K562 (cell line): ENCODE measurements at regions not wholly inside any gene's neighbourhood (a gene's known extent, or its start where the extent isn't known, plus 50 kb on each side); places are given as distances from the start of the nearest gene placed in this dataset.

Experiments
- ATAC-seq: fragments of 200-7000 bp; cut with Tn5 transposase; 3 replicates; pipeline ENCODE4 v1.9.1; 2020; ENCODE audit warnings: moderate library complexity
- BruUV-seq: library from RNA; stranded (reverse); fragments of 400-500 nt; replicated peaks from 2 replicates; lab custom pipeline; 2021; lab: Mats Ljungman, UMichigan
- CTCF ChIA-PET: fragments of 300-600 bp; formaldehyde crosslinking; extraction: SDS; loops from one replicate; lab custom pipeline; 2021; ENCODE audit warnings: low intra/inter-chr PET ratio; lab: Yijun Ruan, JAX
- POLR2A ChIA-PET: fragments of 300-600, 350-650 bp; sonication (Branson Sonifier 250); formaldehyde crosslinking; extraction: SDS; loops from one replicate; lab custom pipeline; 2021; ENCODE audit warnings: antibody characterized with exemption, inconsistent platforms; lab: Yijun Ruan, JAX
- DNase-seq, 4 experiments: peaks; one replicate each; pipeline versions ENCODE4 v3.0.0 to v3.0.0-alpha.2; 2011 to 2018; ENCODE audit warnings: low spot score in 3 of 4, mixed read lengths in 3 of 4; ENCODE audit errors: extremely low read depth in 1 of 4
- FAIRE-seq: peaks from 2 replicates; lab custom pipeline; 2011; peaks lifted over from hg19 to GRCh38; lab: Jason Lieb, UNC
- H2AFZ ChIP-seq: 2 replicates; pipeline ENCODE4 v1.6.0; 2011; ENCODE audit warnings: low read depth, low read length, control low read depth, inconsistent platforms
- H3K27ac ChIP-seq: fragments of 200-600 bp; 3 replicates; pipeline ENCODE4 v1.8.0; 2011; ENCODE audit warnings: low read depth, mild to moderate bottlenecking, control low read depth, inconsistent platforms, low read length, moderate library complexity, mixed read lengths; ENCODE audit errors: extremely low read depth
- H3K27me3 ChIP-seq, 2 experiments: fragments of 300-600 bp in 1 of 2; 2 replicates in 1 of 2; 3 replicates in 1 of 2; pipeline versions ENCODE4 v1.6.0 to v1.8.0; 2011; ENCODE audit warnings: inconsistent platforms in 2 of 2, low read length in 2 of 2, mild to moderate bottlenecking in 1 of 2, mixed read lengths in 1 of 2, moderate library complexity in 1 of 2; ENCODE audit not compliant: control insufficient read depth in 2 of 2, insufficient read depth in 2 of 2
- H3K36me3 ChIP-seq: fragments of 300-600 bp; 3 replicates; pipeline ENCODE4 v1.8.0; 2011; ENCODE audit warnings: mild to moderate bottlenecking, low read length, inconsistent platforms; ENCODE audit not compliant: control insufficient read depth, insufficient read depth
- H3K4me1 ChIP-seq, 2 experiments: fragments of 200-600 bp in 1 of 2; replicated peaks in 1 of 2; 2 replicates in 1 of 2; 3 replicates in 1 of 2; pipeline versions ENCODE4 v1.5.1 to v1.8.0; 2011; ENCODE audit warnings: inconsistent platforms in 2 of 2, low read length in 2 of 2, mild to moderate bottlenecking in 1 of 2, mixed read lengths in 1 of 2, moderate library complexity in 1 of 2; ENCODE audit not compliant: control insufficient read depth in 2 of 2, insufficient read depth in 2 of 2
- H3K4me2 ChIP-seq: 2 replicates; pipeline ENCODE4 v1.6.1; 2011; ENCODE audit warnings: low read length, control low read depth, inconsistent platforms, mixed read lengths; ENCODE audit not compliant: insufficient read depth
- H3K4me3 ChIP-seq: fragments of 200-600 bp; sonication (generic), shearing (Covaris generic); 2 replicates; pipeline ENCODE4 v1.5.1; 2016; ENCODE audit warnings: control low read depth, inconsistent platforms
- H3K79me2 ChIP-seq: fragments of 200-600 bp; 3 replicates; pipeline ENCODE4 v1.8.0; 2011; ENCODE audit warnings: low read length, inconsistent platforms; ENCODE audit not compliant: control insufficient read depth, insufficient read depth
- H3K9ac ChIP-seq, 2 experiments: 2 replicates each; pipeline versions ENCODE4 v1.6.0 to v1.6.1; 2011; ENCODE audit warnings: low read depth in 2 of 2, low read length in 2 of 2, control low read depth in 1 of 2, inconsistent platforms in 1 of 2, mild to moderate bottlenecking in 1 of 2, mixed read lengths in 1 of 2; ENCODE audit not compliant: insufficient read depth in 1 of 2
- H3K9me1 ChIP-seq: one replicate; pipeline ENCODE4 v1.6.0; 2011; ENCODE audit warnings: inconsistent platforms, mild to moderate bottlenecking, low read length, moderate library complexity; ENCODE audit not compliant: control insufficient read depth, insufficient read depth
- H3K9me3 ChIP-seq: replicated peaks from 2 replicates; pipeline ENCODE4 v1.5.1; 2011; ENCODE audit warnings: low read depth, low read length, inconsistent platforms; ENCODE audit not compliant: control insufficient read depth, insufficient read depth
- H4K20me1 ChIP-seq: replicated peaks from 2 replicates; pipeline ENCODE4 v1.6.1; 2011; ENCODE audit warnings: low read length, inconsistent platforms, mixed read lengths; ENCODE audit not compliant: control insufficient read depth, insufficient read depth
- RFX7 ChIP-seq: fragments of 250-450 bp; sonication (Bioruptor Pico); IDR thresholded peaks from 2 replicates; pipeline ENCODE4 v1.5.1; 2021; ENCODE audit warnings: mild to moderate bottlenecking
- SMAD2 ChIP-seq: fragments of 150-350 bp; IDR thresholded peaks from 2 replicates; pipeline ENCODE4 v1.6.1; 2014; ENCODE audit warnings: low read depth, mild to moderate bottlenecking, low read length
- ZNF551 ChIP-seq: fragments of 250-450 bp; sonication (Bioruptor Pico); IDR thresholded peaks from 2 replicates; pipeline ENCODE4 v1.5.0; 2021; ENCODE audit warnings: mild to moderate bottlenecking, moderate library complexity
- ZNF76 ChIP-seq: fragments of 250-450 bp; sonication (Bioruptor Pico); IDR thresholded peaks from 2 replicates; pipeline ENCODE4 v1.4.0; 2020; ENCODE audit warnings: mild to moderate bottlenecking, moderate library complexity, borderline replicate concordance
- WGBS: fragments of 100-300 bp; shearing (Covaris generic); methylation state at CpG from one replicate; pipeline ENCODE4 v1.1.6; 2016; ENCODE audit warnings: low coverage, mixed read lengths; ENCODE audit not compliant: insufficient coverage; ENCODE audit errors: missing lambda C conversion rate; 5-methylcytosine and 5-hydroxymethylcytosine counted together
- in situ Hi-C: fragments of 300-500 bp; cut with MboI; formaldehyde crosslinking; loops from 4 replicates; pipeline ENCODE4 v1.15.0; 2018; ENCODE audit warnings: inconsistent platforms, mixed read lengths
- intact Hi-C: fragments of 100-400 bp; cut with micrococcal nuclease; formaldehyde crosslinking; loops from 2 replicates; pipeline ENCODE4 v1.14.2; 2022
- TF ChIP-seq, protein P1 (sequence below): fragments of 200-800 bp; sonication (Bioruptor generic); IDR thresholded peaks from 2 replicates; pipeline ENCODE4 v1.6.1; 2017; ENCODE audit warnings: missing genetic modification characterization, missing compliant biosample characterization
- TF ChIP-seq, protein P2 (sequence below): fragments of 150-350 bp; IDR thresholded peaks from 2 replicates; pipeline ENCODE4 v1.6.1; 2014; ENCODE audit warnings: low read depth, mild to moderate bottlenecking, low read length, borderline replicate concordance
- TF ChIP-seq, protein P3 (sequence below): sonication (generic); formaldehyde crosslinking; IDR thresholded peaks from 2 replicates; pipeline ENCODE4 v1.8.1; 2023; ENCODE audit warnings: mild to moderate bottlenecking, missing genetic modification reagents

- TF ChIP-seq, protein P1, sequence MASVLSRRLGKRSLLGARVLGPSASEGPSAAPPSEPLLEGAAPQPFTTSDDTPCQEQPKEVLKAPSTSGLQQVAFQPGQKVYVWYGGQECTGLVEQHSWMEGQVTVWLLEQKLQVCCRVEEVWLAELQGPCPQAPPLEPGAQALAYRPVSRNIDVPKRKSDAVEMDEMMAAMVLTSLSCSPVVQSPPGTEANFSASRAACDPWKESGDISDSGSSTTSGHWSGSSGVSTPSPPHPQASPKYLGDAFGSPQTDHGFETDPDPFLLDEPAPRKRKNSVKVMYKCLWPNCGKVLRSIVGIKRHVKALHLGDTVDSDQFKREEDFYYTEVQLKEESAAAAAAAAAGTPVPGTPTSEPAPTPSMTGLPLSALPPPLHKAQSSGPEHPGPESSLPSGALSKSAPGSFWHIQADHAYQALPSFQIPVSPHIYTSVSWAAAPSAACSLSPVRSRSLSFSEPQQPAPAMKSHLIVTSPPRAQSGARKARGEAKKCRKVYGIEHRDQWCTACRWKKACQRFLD (CRISPR knock-in tag): no peak
- no peak for TF ChIP-seq ZNF551
- TF ChIP-seq ZNF76 (CRISPR knock-in tag): no peak
- TF ChIP-seq, protein P2, sequence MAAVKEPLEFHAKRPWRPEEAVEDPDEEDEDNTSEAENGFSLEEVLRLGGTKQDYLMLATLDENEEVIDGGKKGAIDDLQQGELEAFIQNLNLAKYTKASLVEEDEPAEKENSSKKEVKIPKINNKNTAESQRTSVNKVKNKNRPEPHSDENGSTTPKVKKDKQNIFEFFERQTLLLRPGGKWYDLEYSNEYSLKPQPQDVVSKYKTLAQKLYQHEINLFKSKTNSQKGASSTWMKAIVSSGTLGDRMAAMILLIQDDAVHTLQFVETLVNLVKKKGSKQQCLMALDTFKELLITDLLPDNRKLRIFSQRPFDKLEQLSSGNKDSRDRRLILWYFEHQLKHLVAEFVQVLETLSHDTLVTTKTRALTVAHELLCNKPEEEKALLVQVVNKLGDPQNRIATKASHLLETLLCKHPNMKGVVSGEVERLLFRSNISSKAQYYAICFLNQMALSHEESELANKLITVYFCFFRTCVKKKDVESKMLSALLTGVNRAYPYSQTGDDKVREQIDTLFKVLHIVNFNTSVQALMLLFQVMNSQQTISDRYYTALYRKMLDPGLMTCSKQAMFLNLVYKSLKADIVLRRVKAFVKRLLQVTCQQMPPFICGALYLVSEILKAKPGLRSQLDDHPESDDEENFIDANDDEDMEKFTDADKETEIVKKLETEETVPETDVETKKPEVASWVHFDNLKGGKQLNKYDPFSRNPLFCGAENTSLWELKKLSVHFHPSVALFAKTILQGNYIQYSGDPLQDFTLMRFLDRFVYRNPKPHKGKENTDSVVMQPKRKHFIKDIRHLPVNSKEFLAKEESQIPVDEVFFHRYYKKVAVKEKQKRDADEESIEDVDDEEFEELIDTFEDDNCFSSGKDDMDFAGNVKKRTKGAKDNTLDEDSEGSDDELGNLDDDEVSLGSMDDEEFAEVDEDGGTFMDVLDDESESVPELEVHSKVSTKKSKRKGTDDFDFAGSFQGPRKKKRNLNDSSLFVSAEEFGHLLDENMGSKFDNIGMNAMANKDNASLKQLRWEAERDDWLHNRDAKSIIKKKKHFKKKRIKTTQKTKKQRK: no peak
- TF ChIP-seq, protein P3, sequence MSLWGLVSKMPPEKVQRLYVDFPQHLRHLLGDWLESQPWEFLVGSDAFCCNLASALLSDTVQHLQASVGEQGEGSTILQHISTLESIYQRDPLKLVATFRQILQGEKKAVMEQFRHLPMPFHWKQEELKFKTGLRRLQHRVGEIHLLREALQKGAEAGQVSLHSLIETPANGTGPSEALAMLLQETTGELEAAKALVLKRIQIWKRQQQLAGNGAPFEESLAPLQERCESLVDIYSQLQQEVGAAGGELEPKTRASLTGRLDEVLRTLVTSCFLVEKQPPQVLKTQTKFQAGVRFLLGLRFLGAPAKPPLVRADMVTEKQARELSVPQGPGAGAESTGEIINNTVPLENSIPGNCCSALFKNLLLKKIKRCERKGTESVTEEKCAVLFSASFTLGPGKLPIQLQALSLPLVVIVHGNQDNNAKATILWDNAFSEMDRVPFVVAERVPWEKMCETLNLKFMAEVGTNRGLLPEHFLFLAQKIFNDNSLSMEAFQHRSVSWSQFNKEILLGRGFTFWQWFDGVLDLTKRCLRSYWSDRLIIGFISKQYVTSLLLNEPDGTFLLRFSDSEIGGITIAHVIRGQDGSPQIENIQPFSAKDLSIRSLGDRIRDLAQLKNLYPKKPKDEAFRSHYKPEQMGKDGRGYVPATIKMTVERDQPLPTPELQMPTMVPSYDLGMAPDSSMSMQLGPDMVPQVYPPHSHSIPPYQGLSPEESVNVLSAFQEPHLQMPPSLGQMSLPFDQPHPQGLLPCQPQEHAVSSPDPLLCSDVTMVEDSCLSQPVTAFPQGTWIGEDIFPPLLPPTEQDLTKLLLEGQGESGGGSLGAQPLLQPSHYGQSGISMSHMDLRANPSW (CRISPR knock-in tag): no peak
- TF ChIP-seq RFX7 (CRISPR knock-in tag): no peak
- TF ChIP-seq SMAD2: no peak
- H4K20me1 ChIP-seq: no peaks in the 10 kb centered on the region
- no peaks in the 10 kb centered on the region for H3K27me3 ChIP-seq
- no peaks in the 10 kb centered on the region for H3K9me3 ChIP-seq
- no TSS peak for BruUV-seq
- 0% methylated on average over 2 of the region's 2 CpGs for WGBS
- no peak overlapping the region for H3K27ac ChIP-seq
- POLR2A ChIA-PET: no interaction called here
- FAIRE-seq (no peak), ATAC-seq (no peak), DNase-seq (no peak)
- H3K9ac ChIP-seq: no peak overlapping the region
- H3K9me1 ChIP-seq: no peaks in the 10 kb centered on the region
- no peaks in the 10 kb centered on the region for H3K4me1 ChIP-seq
- intact Hi-C loops (no loop called here), in situ Hi-C loops (no loop called here)
- CTCF ChIA-PET: no interaction called here
- H3K4me2 ChIP-seq: no peak overlapping the region
- no peak overlapping the region for H2AFZ ChIP-seq
- H3K4me3 ChIP-seq: no peak overlapping the region
- no peaks in the 10 kb centered on the region for H3K36me3 ChIP-seq
- H3K79me2 ChIP-seq: no peaks in the 10 kb centered on the region
Observed at GRCh38 chr4:181690498-181690897, 552.7 kb upstream of the TENM3 start.
